ENCODE measurements at regions not wholly inside any gene's neighbourhood (a gene's known extent, or its start where the extent isn't known, plus 50 kb on each side); places are given as distances from the start of the nearest gene placed in this dataset.
A peak's percentile ranks its signal among the peaks of the same experiment; 100 is the strongest.
"Not testable (repeated sequence)": the region's sequence is repeated elsewhere in the genome, so short reads cannot be mapped to it uniquely, and the experiment has no call there.

DNA sequence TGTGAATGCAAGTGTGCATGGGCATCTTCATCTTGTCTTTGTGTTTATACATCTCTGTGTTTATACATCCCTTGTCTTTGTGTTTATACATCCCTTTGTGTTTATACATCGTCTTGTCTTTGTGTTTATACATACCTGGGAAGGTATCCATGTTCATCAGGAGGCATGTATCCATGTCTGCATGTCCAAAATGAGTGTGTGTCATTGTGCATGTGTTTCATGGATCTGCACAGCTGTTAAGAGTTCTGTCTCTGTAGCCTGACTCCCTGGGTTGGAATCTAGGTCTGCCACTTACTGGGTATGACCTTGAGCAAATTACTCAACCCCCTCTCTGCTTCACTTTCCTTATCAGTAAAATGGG is 50.1 kb upstream of the SIRPA start:
- no peak for DNase-seq

DNA sequence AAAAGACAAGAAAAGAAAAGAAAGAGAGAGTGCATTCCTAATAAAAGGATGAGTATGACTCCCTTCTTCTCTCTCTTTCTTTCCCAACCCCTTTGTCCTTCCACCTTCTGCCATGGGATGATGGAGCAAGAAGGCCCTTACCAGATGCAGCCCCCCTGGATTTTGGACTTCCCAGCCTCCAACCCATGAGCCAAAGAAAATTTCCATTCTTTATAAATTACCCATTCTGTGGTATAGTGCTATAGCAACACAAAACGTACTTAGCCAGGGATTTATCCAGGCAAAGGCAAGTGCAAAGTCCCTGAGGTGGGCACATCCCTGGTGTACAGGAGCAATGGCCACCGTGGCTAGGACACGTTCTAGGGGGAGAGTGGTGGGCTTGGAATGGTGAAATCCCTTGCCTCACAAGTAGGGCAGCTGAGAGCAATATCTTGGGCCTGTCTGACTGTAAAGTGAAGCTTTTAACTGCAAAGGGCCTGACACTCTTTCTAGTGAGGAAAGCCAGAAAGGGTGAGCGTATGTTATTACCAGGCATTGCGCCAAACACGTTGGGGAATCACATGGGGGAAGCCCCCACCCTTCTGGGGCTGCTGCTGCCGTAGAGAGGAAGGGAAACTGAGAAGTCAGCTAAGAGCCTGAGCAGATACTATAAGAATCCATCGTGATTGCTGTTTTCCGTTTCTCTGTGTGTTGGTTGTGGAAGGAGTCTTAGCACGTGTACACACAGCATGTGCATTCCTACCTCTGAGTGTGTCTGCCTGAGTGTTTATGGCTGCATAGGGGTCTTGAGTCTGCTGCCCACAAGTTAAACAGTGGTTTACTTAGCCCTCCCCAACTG is 50.7 kb upstream of the SIRPA start:
- DNase-seq, result no peak

DNA sequence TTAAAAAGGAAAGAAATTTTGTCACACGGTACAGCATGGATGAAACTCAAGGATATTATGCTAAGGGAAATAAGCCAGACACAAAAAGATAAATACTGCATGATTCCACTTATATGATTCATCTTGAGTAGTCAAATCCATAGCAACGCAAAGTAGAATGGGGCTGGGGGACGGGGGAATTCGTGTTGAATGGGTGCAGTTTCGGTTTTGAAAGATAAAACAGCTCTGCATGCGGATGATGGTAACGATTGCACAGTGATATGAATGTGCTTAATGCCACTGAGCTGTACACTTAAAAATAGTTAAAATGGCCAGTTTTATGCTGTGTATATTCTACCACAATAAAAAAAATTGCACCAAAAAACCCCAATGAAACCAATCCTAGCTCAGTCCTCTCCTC is 52.9 kb upstream of the SIRPA start:
- no peak for DNase-seq

DNA sequence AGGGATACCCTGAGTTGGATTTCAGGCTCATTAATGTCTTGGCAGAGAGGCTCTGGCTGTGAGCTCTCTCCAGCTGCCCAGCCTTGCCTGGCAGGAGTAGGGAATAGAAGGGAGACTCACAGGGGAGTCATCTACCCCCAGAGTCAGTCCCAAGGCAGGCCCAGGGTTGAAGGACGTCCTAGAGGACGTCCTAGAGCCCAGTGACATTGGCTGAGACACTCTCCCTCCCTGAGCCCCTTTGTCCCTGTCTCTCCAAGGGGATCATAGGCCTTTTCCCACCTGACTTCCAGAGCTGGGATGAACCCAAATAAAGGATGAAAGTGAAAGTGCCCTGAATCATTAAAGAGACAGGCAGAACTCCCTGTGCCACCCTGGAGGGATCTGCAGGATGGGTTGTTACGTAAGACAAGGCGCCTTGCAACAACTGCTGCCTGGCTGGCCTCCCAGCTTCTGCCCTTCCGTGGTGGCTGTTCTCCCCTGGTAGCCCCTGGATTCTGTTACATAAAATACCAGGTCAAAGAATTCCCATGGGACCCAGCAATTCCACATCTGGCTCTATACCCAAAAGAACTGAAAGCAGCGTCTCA is 53.6 kb upstream of the SIRPA start:
- no peak for DNase-seq

DNA sequence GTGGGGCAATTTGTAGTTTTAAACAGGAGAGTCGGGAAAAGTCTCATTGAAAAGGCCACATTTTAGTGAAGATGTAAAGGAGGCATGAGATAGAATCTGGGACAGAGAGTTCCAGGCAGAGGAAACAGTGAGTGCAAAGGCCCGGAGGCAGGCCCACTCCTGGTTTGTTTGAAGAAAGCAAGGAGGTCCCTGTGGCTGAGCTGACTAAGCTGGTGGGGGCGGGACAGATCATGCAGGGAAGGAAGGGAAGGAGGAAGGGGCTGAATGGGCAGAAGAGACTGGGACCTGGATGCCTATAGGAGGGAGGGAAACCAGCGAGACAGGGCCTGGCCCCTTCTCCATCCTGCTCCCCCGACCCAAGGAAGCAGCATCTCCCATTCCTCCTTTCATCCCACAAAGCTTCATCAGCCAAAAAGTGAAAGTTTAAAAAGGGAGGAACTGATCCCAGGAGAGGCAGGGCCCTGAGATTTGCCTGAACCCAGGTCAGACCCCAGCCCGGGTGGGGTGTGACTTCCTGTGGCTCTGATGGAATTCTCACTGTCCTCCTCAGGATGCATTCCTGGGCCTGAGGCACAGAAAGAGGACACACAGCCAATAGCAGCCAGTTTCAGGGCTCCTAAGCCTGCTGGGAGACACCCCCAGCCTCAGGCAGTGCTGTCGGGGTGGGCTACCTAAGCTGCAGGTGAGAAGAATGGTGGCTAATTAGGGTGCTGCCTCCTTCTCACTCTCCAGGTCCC is 54.2 kb upstream of the SIRPA start:
- no peak for DNase-seq

DNA sequence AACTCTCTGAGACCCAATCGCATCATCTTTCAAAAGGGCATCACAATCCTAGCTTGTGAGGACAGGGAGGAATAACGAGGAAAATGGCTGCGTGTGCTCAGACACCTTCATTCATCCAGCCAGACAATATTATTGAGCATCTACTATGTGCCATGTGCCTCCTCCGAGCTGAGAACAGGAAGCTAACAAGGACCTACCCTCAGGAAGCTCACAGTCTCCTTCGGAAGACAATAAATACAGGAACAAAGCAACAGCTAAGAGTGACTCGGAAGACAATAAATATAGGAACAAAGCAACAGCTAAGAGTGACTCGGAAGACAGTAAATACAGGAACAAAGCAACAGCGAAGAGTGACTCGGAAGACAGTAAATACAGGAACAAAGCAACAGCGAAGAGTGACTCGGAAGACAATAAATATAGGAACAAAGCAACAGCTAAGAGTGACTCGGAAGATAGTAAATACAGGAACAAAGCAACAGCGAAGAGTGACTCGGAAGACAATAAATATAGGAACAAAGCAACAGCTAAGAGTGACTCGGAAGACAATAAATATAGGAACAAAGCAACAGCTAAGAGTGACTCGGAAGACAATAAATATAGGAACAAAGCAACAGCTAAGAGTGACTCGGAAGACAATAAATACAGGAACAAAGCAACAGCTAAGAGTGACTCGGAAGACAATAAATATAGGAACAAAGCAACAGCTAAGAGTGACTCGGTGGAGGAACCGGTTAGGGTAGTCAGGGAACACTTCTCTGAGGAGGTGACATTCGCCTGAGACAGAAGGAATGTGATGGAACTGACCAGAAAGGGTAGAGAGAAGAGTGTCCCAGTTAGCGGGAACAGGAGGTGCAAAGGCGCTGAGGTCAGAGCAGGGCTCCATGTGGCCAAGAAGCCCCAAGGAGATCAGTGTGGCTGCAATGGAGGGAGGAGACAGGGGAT is 55.6 kb upstream of the SIRPA start:
- not testable (repeated sequence) for DNase-seq

DNA sequence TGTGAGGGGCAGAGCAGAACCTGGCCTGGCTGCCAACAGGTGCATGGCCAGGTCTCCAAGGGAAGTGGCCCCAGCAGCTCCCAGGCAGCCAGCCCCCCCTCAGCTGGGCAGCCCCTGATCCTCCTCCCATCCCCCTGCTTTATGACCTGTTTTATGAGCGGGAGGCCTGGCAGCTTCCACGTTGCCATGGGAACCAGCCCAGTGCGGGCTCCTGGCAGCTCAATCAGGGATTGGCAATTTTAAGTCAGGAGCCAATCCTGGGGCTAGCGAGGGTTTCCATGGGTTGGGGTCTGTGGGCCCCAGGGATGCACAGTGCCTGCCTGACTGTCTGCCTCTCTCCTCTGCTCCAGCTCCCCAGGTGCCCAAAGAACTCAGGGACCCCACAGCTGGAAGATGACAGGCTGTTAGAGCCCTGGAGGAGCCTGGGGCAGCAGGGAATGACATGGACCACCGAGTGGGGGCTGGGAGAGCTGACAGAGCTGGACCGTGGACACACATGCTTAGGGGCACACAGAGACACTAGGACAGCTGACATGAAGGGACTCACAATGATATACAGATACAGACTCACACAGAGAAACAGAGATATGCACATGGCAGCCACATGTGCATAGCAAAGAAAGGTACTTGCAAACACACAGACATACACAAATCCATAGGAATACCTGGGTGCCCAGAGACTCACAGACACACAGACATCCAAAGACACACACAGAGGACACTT is 56.5 kb upstream of the SIRPA start:
- no peak for DNase-seq

DNA sequence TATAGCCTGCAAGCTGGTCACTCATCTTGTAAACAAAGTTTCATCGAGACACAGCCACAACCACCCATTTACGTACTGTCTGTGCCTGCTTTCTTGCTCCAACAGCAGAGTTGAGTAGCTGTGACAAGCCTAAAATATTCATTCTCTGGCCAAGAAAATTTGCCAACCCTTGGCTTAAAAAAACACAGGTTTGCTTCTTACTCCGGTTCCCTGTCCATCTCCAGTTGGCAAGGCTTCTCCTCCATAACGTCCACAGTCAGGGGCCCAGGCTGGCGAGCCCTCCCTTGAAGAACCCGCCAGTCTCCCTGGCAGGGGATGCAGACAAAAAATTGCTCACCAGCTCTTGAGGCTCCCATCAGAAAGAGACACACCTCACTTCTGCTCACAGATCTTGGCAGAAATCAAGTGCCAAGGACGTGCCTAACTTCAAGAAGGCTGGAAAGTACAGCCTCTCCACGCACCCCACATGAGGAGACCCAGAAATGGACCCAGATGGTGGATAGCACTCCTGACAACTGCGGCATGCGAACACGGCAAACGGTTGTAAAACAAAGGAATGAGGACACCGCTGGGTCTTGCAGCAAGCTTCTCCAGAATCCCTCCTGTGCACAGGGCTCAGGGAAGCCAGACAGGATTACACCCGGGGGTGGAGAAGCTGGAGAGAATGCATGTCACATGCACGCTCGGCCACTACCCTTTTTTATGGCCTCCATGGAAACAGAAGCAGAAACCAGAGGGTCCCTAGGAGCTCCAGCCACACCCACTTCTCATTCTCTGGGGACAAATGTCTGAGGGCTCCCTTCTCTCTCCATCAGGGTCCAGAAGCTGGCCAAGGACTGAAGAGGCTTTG is 59.8 kb upstream of the SIRPA start:
- DNase-seq, result no peak

DNA sequence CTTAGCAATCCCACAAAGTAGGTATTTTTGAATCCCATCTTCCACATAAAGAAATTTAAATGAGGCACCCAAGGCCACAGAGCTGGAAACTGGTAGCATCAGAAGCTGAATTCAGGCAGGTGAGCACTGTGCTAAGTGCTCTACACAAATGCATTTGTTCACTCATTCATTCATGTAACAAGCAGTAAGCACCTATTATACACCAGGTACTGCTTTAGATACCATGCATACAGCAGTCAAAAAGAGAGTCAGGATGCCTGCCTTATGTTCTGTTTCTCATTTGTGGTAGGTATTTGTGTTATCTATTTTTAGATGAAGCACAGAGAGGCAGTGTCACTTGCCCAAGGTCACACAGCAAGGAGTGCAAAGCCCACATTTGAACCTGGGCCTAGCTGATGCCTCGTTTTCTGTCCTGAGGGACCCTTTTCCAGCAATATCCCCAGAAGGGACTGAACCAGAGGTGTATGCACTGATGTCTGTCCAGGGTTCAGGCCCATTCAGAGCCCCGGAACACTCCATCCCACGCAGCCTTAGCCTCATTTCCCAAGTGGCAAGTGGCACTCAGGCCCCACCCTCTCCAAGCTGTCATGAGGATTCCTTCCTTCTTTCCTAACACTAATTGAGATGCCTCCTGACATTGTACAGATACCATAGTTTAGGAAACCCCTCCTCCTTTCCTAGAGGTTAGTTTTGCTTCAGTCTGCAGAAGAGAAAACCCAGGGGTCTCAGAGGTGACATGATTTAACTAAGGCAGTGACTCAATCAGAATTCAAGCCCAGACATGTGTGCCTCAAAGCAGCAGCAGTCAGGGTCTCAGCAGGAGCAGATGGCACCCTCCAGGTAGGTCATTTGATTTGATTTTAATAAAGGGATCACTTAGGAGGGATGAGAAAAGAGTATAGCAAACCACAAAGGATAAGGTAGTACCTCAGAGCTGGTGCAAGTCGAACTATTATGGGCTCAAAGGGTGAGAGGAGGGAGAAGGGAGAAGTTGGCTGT is 61.2 kb upstream of the SIRPA start:
- no peak for DNase-seq

DNA sequence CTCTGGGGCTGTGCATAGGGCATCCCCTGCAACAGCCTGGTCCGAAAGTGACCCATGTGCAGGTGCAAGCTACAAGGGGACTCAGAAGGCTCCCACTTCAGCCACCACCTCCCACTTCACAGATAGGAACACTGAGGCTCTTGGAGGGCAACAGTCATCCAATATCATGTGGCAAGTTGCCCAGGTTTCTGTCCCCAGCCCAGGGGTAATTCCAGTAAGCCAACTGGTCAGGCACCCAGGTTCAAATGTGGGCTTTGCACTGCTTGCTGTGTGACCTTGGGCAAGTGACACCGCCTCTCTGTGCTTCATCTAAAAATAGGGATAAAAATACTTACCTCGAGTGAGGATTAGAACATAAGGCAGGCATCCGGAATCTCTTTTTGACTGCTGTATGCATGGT is 62.0 kb upstream of the SIRPA start:
- no peak for DNase-seq

DNA sequence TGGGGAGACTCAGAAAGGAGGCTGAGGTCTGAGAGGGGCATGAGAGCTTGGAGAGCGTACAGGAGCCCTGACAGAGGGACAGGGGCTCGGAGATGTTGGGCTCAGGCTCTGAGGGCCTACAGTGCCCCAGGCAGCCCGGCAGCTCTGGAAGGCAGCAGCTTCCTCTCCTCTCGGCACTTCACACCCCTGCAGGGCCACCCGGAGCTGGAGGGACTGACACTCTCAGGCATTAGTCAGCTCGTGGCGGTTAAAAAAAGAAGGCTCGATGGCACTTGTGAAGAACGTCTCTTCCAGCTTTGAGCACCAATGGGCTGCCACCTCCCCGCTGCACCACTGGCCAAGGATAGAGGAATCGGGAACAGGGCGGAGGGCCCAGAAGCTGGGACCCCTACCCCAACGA is 62.6 kb upstream of the SIRPA start:
- DNase-seq, result no peak

DNA sequence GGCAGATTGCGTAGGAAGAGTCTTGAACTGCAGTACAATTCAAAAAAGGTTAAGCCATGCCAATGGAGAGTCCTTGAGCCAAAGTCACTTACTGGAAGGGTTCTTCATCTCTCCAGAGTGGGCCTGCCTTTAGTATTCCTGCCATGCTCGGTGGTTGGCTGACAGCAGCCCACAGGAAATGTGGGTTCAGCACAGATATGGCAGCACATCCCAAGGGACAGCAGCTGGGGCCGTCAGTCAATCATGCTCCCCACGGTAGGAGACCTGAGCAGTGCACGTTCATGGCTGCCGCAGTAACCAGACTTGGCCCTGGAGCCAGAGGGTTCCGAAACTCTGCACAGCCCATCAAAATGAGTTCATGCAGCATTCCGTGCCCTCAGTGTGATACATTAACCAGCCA is 63.6 kb upstream of the SIRPA start:
- DNase-seq, result no peak

DNA sequence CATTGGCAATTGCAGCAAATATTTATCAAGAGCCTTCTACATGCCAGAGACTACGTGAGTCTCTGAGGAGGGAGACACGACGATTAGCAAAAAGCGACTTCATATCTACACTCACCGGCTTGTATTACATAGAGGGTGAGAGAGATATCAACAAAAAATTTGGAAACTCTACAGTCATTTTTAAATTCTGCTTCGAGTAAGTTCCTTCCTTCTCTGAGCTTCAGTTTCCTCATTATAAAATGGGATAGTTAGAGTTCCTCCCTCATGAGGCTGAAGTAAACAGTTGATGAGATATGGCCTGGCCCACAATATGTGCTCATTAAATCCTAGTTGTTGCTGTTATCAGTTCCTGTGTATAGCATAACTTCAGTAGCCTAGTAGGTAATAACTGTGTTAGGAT is 64.1 kb upstream of the SIRPA start:
- DNase-seq, result no peak

DNA sequence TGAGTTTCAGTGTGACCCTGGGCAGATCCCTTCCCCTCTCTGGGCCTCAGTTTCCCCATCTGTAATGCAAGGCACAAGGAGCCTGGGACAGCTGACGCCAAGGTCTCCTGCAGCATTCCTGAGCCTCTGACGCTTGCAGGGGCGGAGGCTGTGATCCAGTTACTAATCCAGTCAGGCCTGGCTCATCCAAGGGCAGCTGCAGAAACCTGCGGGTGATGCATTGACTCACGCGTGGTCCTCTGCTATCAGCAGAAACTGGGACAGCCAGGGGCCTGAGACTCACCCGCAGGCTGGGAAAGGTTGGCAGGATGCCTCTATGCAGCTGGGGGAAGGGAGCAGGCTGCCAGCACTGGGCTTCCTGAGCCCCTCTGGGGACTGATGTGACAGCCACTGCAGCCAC is 65.0 kb upstream of the SIRPA start:
- peak; percentile 5 for DNase-seq

DNA sequence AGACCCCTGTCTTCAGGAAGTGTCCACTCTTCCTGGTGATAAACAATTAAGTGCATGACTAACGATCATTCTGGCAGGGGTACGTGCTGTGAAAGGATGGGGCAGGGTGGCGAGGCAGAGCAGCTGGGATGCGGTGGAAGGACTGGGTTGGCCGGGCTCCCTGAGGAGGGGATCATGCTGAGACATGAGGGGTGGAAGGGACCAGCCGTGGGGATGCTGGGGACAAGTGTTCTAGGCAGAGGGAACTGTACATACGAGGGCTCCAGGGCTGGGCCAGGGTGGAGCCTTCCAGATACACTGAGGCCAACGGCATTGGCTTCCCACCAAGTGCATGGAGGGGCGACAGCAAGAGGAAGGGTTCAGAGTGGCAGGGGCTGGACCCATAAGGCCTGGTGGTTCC is 65.7 kb upstream of the SIRPA start:
- DNase-seq, result no peak

DNA sequence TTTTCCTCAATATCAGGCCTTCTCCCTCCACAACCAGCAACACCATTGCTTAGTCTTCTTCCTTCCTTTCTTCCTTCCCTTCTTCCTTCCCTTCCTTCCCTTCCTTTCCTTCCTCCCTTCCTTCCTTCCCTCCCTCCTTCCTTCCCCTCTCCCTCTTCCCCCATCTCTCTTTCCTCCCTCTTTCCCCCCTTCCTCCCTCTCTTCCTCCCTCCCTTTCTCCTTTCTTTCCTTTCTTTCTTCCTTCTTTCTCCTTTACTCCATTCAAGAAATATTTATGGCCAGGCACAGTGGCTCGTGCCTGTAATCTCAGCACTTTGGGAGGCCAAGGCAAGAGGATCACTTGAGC is 66.4 kb upstream of the SIRPA start:
- DNase-seq, result no peak

DNA sequence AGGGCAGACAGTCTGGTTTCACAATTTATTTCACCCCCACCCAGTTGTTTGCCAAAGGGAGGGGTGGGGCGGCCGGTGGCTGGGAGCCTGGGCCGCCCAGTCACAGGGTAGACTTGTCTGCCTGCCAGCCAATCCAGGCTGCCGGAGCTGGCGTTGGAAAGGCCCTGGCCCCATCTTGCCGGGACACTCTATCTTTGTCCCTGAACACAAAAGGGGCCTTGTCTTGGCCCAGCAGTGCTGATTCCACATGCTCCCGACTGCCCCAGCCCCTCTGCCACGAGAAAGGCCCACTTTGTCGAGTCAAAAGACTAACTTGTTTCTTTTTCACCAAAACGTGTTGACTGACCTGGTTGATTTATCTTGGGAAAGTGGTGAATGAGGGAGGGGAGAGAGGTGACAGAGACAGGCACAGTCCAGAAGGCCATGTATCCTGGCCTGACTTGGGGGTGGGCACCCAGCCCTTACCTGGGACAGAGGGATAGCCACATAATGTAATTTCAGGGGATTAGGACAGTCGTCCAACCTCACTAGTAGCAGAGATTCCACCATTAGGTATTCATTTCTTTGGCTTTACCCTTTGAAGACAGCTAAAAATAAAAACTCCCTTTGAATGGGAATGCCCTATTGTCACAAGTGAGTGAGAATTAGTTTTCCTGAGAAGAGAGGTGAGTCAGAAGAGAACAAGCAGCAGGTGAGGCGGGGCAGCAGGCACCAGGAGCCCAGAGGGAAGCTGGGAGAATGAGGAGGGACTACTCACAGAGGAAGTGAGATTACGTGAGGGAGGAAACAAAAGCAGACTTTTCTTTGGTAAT is 67.0 kb upstream of the SIRPA start:
- DNase-seq, result no peak

DNA sequence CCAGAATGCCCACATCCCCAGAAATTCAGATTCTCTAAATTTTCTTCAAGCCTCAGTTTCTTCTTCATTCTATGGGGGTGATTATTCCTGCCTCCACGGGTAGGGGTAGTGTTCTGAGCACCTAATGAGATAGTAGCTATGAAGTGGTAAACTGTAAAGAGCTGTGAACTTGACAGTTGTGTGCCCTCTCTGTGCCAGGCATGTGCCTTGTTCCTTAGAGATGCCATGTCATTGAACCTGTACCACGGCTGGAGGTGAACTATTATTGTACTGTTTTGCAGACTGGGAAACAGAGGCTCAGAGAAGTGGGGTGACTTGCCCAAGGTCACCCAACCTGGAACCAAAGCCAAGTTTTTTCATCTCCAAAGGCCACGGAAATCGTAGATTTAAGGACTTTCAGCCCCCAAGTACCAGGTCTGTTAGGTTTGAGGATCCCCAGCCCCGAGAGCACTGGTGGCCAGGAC is 67.7 kb upstream of the SIRPA start:
- DNase-seq, result no peak

DNA sequence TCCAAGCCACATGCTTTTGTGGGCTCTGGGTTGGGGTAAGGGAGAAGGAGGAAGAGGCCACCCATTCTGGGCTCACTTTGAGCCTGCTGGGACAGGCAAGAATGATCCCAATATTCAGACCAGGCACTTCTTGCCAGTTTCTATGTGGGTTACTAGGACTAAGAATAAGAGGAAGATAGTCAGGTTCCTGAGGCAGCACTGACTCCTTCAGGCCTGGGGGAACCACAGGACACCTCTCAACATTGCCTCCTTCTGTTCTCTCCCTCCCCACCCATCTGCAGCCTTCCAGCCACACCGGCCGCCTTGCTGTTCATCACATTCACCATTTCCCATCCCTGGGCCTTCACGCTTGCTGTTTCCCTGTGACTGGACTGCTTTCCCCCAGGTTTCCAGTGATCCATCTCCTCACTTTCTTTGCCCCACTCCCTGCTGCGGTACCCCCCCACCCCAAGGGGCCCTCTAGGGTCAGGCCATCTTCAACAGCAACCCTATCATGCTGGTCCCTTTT is 69.2 kb upstream of the SIRPA start:
- no peak for DNase-seq
